RWPE2 (cell line): ENCODE measurements at regions not wholly inside any gene's neighbourhood (a gene's known extent, or its start where the extent isn't known, plus 50 kb on each side); places are given as distances from the start of the nearest gene placed in this dataset.

Source experiments
- ATAC-seq: fragments of 200-7000 bp; cut with Tn5 transposase; 3 replicates; pipeline ENCODE4 v1.9.1; 2021; ENCODE audit warnings: low read depth
- DNase-seq: peaks from one replicate; pipeline ENCODE4 v3.0.0-alpha.2; 2020; ENCODE audit warnings: low spot score
- H3K27ac ChIP-seq: fragments of 450-650 bp; 2 replicates; pipeline ENCODE4 v1.5.1; 2017; ENCODE audit warnings: mild to moderate bottlenecking; ENCODE audit not compliant: poor library complexity, severe bottlenecking
- H3K27me3 ChIP-seq: fragments of 250-450 bp; sonication (Bioruptor Pico); 2 replicates; pipeline ENCODE4 v1.5.1; 2021; ENCODE audit warnings: mild to moderate bottlenecking, moderate library complexity; ENCODE audit not compliant: insufficient read depth, poor library complexity, severe bottlenecking
- H3K36me3 ChIP-seq: fragments of 250-450 bp; sonication (Bioruptor Pico); 2 replicates; pipeline ENCODE4 v1.5.1; 2020; ENCODE audit warnings: low read depth, mild to moderate bottlenecking, moderate library complexity
- H3K4me1 ChIP-seq: fragments of 250-450 bp; sonication (Bioruptor Pico); 2 replicates; pipeline ENCODE4 v1.5.1; 2021; ENCODE audit warnings: mild to moderate bottlenecking, moderate library complexity; ENCODE audit not compliant: insufficient read depth, poor library complexity, severe bottlenecking
- H3K4me3 ChIP-seq: fragments of 250-450 bp; sonication (Bioruptor Pico); 2 replicates; pipeline ENCODE4 v1.5.1; 2021; ENCODE audit warnings: mild to moderate bottlenecking, moderate library complexity; ENCODE audit not compliant: severe bottlenecking
- H3K9me3 ChIP-seq: fragments of 250-450 bp; sonication (Bioruptor Pico); 2 replicates; pipeline ENCODE4 v1.5.1; 2021; ENCODE audit warnings: mild to moderate bottlenecking, moderate library complexity; ENCODE audit not compliant: severe bottlenecking
- TF ChIP-seq, protein P1 (sequence below): fragments of 450-650 bp; IDR thresholded peaks from one replicate; pipeline ENCODE4 v1.5.1; 2017; ENCODE audit warnings: mild to moderate bottlenecking, moderate library complexity; ENCODE audit not compliant: poor library complexity, severe bottlenecking

DNA sequence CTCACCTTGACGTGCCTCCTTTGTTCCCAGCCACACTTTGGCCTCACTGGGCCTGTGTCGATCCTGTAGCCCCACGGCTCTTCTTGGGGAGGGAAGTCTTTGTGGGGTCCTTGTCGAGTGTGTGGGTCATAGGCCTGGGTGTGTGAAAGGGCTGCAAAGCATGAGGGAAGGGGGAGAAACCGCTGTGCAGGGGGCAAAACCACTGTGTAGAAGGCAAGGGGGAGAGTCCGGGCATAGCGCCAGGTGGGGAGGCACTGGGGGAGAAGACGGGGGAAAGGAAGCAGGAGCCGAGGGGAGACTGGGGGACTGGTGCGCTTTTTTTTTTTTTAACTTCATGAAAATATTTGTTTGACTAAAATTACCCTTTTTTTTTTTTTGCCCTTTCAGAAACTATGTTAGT lies 65.1 kb upstream of the RASD2 start:
- Histone ChIP-seq H3K27ac (no peak overlapping the region), H3K4me1 (peaks cover 8% of the 10 kb centered on the region), H3K36me3 (no peaks in the 10 kb centered on the region), H3K9me3 (no peaks in the 10 kb centered on the region), H3K27me3 (no peaks in the 10 kb centered on the region), H3K4me3 (no peak overlapping the region)
- TF ChIP-seq, protein P1, sequence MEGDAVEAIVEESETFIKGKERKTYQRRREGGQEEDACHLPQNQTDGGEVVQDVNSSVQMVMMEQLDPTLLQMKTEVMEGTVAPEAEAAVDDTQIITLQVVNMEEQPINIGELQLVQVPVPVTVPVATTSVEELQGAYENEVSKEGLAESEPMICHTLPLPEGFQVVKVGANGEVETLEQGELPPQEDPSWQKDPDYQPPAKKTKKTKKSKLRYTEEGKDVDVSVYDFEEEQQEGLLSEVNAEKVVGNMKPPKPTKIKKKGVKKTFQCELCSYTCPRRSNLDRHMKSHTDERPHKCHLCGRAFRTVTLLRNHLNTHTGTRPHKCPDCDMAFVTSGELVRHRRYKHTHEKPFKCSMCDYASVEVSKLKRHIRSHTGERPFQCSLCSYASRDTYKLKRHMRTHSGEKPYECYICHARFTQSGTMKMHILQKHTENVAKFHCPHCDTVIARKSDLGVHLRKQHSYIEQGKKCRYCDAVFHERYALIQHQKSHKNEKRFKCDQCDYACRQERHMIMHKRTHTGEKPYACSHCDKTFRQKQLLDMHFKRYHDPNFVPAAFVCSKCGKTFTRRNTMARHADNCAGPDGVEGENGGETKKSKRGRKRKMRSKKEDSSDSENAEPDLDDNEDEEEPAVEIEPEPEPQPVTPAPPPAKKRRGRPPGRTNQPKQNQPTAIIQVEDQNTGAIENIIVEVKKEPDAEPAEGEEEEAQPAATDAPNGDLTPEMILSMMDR, result no peak
- DNase-seq, result no peak
- ATAC-seq, result no peak

- ATAC-seq, result no peak
- TF ChIP-seq, protein P1, result no peak
- H3K4me3 ChIP-seq, result no peak overlapping the region
- no peak overlapping the region for H3K27ac ChIP-seq
- H3K4me1 ChIP-seq, result peaks cover 8% of the 10 kb centered on the region
- DNase-seq, result no peak
- no peaks in the 10 kb centered on the region for H3K36me3 ChIP-seq
- H3K9me3 ChIP-seq, result no peaks in the 10 kb centered on the region
- H3K27me3 ChIP-seq, result no peaks in the 10 kb centered on the region
Measured at GRCh38 chr22:35476341-35476740, 64.3 kb upstream of the RASD2 start.

DNA sequence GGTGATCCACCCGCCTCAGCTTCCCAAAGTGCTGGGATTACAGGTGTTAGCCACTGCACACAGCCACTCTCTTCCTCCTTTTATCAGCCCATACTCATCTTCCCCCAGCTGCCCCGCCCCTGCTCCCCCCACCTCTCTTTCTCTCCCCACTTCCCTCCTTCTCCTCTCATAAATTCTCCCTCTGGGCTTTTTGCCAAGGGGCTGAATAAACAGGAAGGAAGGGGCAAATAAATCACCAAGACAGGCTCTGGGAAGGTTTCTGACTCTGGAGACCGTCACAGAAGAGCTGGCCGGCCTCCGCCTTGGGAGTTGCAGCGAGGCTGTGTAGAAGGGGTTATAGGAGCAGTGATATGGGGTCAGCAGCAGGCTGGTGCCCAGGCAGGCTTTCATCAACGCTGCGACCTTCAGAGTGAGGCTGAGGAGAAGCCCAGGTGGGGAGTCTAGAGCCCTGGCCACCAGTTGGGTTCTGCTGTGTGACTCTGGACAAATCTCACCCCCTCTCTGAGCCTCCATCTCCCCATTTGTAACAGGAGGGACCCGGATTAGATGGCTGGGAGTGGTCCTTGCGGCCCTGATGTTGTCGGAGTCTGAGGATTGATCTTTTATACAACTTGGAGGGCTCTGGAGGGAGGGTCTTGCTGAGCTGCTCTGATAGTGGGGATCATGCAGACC lies 62.6 kb upstream of the RASD2 start:
- TF ChIP-seq, protein P1, result no peak
- ATAC-seq (peak; percentile 83), DNase-seq (no peak)
- Histone ChIP-seq H3K4me3 (no peak overlapping the region), H3K36me3 (no peaks in the 10 kb centered on the region), H3K4me1 (peaks cover 4% of the 10 kb centered on the region), H3K9me3 (no peaks in the 10 kb centered on the region), H3K27ac (no peak overlapping the region), H3K27me3 (no peaks in the 10 kb centered on the region)

- no peak for DNase-seq
- H3K27ac ChIP-seq, result no peak overlapping the region
- TF ChIP-seq, protein P1, result no peak
- no peaks in the 10 kb centered on the region for H3K9me3 ChIP-seq
- no peaks in the 10 kb centered on the region for H3K36me3 ChIP-seq
- H3K4me3 ChIP-seq, result no peak overlapping the region
- ATAC-seq, result no peak
- no peaks in the 10 kb centered on the region for H3K27me3 ChIP-seq
- H3K4me1 ChIP-seq, result peaks cover 4% of the 10 kb centered on the region
Measured at GRCh38 chr22:35478633-35479107, 62.0 kb upstream of the RASD2 start.

DNA sequence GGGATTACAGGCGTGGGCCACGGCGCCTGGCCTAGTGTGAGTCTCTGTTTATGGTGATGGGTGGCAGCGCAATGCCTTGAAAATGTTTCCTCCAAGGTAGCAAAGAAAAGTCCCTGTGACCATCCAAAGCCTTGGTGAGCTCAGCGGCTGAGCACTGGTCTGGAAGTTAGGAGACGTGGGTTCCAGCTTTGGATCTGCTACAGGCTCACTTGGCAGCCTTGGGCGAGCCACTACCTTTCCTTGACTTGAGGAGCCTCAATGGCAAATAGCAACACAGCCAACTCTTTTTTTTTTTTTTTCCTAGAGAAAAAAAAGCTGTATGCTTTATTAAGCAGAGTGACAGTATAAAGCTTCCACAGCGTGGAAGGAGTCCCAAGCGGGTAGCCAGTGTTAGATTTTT lies 61.3 kb upstream of the RASD2 start:
- peaks cover 4% of the 10 kb centered on the region for H3K4me1 ChIP-seq

More for the DNA sequence above, 61.3 kb upstream of the RASD2 start:
- no peaks in the 10 kb centered on the region for H3K36me3 ChIP-seq
- no peaks in the 10 kb centered on the region for H3K27me3 ChIP-seq
- H3K4me3 ChIP-seq, result no peak overlapping the region
- H3K27ac ChIP-seq, result no peak overlapping the region
- no peak for DNase-seq
- H3K9me3 ChIP-seq, result no peaks in the 10 kb centered on the region
- no peak for ATAC-seq
- TF ChIP-seq, protein P1, result no peak
